ENCODE measurements at regions not wholly inside any gene's neighbourhood (a gene's known extent, or its start where the extent isn't known, plus 50 kb on each side); places are given as distances from the start of the nearest gene placed in this dataset.

DNA sequence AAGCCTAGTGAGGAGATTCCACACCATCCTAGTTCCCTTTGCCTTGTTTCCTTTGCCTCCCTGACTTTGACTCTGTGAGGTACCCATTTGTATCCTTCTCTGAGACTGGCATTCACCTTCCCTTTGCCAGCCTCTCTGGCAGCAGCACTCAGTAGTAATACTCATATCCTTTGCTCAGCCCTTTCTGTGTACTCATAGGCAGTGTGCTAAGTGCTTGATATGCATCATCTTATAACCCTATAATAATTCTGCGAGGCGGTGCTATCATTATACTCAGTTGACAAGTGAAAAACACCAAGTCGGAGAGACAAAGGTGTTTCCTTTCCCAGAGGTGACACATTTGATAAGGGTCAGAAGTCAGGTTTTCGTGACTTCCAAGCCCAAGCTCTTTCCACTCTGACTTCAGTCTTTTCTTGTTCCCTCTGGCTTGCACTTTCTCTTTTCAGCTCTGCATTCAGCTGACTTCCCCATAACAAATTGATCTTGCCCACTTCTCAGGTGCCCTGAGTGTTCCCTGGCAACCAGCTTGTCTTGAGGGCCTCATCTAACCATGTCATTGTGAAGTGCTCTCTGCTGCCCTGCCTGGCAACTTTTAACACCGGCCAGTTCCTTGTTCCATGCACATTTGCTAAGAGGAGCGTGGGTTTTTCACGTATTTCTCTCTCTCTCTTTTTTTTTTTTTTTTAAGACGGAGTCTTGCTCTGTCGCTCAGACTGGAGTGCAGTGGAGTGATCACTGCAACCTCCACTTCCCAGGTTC is 94.5 kb upstream of the UPP2 start:
- no peak overlapping the region for H3K4me3 ChIP-seq
- no peaks in the 10 kb centered on the region for H3K4me1 ChIP-seq
- intact Hi-C loops (cut with DNase I; ENCODE audit: low total_unique reads): loop anchor here (10.0 kb wide), 1 partner anchor 232 kb away; no protein-coding TSS in a partner anchor
- DNase-seq: no peak
- no peak for TF ChIP-seq POLR2A (IDR thresholded peaks at IDR 0.05)
- TF ChIP-seq, protein P1, sequence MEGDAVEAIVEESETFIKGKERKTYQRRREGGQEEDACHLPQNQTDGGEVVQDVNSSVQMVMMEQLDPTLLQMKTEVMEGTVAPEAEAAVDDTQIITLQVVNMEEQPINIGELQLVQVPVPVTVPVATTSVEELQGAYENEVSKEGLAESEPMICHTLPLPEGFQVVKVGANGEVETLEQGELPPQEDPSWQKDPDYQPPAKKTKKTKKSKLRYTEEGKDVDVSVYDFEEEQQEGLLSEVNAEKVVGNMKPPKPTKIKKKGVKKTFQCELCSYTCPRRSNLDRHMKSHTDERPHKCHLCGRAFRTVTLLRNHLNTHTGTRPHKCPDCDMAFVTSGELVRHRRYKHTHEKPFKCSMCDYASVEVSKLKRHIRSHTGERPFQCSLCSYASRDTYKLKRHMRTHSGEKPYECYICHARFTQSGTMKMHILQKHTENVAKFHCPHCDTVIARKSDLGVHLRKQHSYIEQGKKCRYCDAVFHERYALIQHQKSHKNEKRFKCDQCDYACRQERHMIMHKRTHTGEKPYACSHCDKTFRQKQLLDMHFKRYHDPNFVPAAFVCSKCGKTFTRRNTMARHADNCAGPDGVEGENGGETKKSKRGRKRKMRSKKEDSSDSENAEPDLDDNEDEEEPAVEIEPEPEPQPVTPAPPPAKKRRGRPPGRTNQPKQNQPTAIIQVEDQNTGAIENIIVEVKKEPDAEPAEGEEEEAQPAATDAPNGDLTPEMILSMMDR (IDR thresholded peaks at IDR 0.05): no peak
- H3K27ac ChIP-seq: no peak overlapping the region
- no peaks in the 10 kb centered on the region for H3K9me3 ChIP-seq
- no peaks in the 10 kb centered on the region for H3K27me3 ChIP-seq
- H3K36me3 ChIP-seq: no peaks in the 10 kb centered on the region

DNA sequence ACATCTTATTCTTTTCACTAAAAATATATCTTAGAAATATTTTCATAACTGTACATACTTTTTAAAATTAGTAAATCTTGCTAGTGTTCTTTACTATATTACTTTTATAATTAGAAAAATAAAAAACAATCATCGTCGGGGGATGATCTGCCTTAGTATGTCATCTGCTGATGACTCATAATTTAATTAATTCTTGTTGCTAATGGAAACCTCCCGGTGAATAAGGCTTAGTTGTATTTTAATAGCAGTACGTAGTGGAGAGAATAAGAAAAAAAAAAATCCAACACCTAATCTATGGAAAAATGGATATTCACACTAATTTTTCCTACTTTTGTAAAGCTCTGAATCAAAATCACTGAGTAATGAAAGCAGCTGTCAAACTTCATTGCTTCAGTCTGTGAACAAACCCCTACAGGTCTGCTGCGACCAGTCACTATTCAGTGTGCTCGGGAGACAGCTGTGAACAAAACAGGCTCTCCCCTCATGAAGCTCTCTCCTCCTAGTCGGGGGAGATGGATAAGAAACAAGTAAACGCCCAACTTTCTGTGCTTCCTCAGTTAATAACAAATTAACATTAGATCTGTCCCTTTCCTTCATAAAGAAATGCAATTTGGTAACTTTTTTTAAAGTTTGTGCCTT is 97.4 kb upstream of the UPP2 start:
- Histone ChIP-seq H3K9me3 (no peaks in the 10 kb centered on the region), H3K4me3 (no peak overlapping the region), H3K27me3 (no peaks in the 10 kb centered on the region), H3K27ac (no peak overlapping the region), H3K4me1 (no peaks in the 10 kb centered on the region), H3K36me3 (no peaks in the 10 kb centered on the region)
- intact Hi-C loops (cut with DNase I; ENCODE audit: low total_unique reads): loop anchor here (10.0 kb wide), 1 partner anchor 229 kb away; no protein-coding TSS in a partner anchor
- TF ChIP-seq, protein P1 (IDR thresholded peaks at IDR 0.05): no peak
- no peak for TF ChIP-seq POLR2A (IDR thresholded peaks at IDR 0.05)
- no peak for DNase-seq

GRCh38 chr2:158002079-158002478 is 99.6 kb upstream of the UPP2 start:
- intact Hi-C loops (cut with DNase I; ENCODE audit: low total_unique reads): loop anchor here (10.0 kb wide), 1 partner anchor 227 kb away; no protein-coding TSS in a partner anchor
- Histone ChIP-seq H3K27me3 (no peaks in the 10 kb centered on the region), H3K27ac (no peak overlapping the region), H3K9me3 (no peaks in the 10 kb centered on the region), H3K4me3 (no peak overlapping the region), H3K36me3 (no peaks in the 10 kb centered on the region), H3K4me1 (no peaks in the 10 kb centered on the region)
- TF ChIP-seq POLR2A (IDR thresholded peaks at IDR 0.05): no peak
- DNase-seq: no peak

GRCh38 chr2:157996799-157997198 is 104.9 kb upstream of the UPP2 start:
- no peaks in the 10 kb centered on the region for H3K9me3 ChIP-seq
- H3K27ac ChIP-seq: no peak overlapping the region
- no peaks in the 10 kb centered on the region for H3K36me3 ChIP-seq
- intact Hi-C loops (cut with DNase I; ENCODE audit: low total_unique reads): no loop called here
- H3K4me3 ChIP-seq: no peak overlapping the region
- no peak for DNase-seq
- H3K4me1 ChIP-seq: no peaks in the 10 kb centered on the region
- no peak for TF ChIP-seq POLR2A (IDR thresholded peaks at IDR 0.05)
- TF ChIP-seq, protein P1 (IDR thresholded peaks at IDR 0.05): no peak
- H3K27me3 ChIP-seq: no peaks in the 10 kb centered on the region

GRCh38 chr2:157995117-157995516 is 106.6 kb upstream of the UPP2 start:
- H3K4me3 ChIP-seq: no peak overlapping the region
- intact Hi-C loops (cut with DNase I; ENCODE audit: low total_unique reads): no loop called here
- H3K4me1 ChIP-seq: no peaks in the 10 kb centered on the region
- no peak overlapping the region for H3K27ac ChIP-seq
- H3K9me3 ChIP-seq: no peaks in the 10 kb centered on the region
- no peaks in the 10 kb centered on the region for H3K36me3 ChIP-seq
- DNase-seq: no peak
- H3K27me3 ChIP-seq: no peaks in the 10 kb centered on the region
- TF ChIP-seq, protein P1 (IDR thresholded peaks at IDR 0.05): no peak
- no peak for TF ChIP-seq POLR2A (IDR thresholded peaks at IDR 0.05)
